ENCODE measurements at regions not wholly inside any gene's neighbourhood (a gene's known extent, or its start where the extent isn't known, plus 50 kb on each side); places are given as distances from the start of the nearest gene placed in this dataset.

GRCh38 chr5:124370601-124371000, 375.8 kb downstream of the ZNF608 start:
- Histone ChIP-seq H3K4me1 (no peaks in the 10 kb centered on the region), H3K27me3 (ENCODE audit: low read depth) (no peaks in the 10 kb centered on the region), H3K9me3 (no peaks in the 10 kb centered on the region), H3K36me3 (no peaks in the 10 kb centered on the region), H3K4me3 (no peak overlapping the region), H3K27ac (no peak overlapping the region)
- DNase-seq = no peak
- ATAC-seq = no peak
- intact Hi-C loops (cut with DNase I) = no loop called here
- no peak for TF ChIP-seq CTCF (IDR thresholded peaks at IDR 0.05)

GRCh38 chr5:124365361-124365801, 381.1 kb downstream of the ZNF608 start:
- Histone ChIP-seq H3K4me3 (no peak overlapping the region), H3K27ac (no peak overlapping the region), H3K27me3 (ENCODE audit: low read depth) (no peaks in the 10 kb centered on the region), H3K9me3 (no peaks in the 10 kb centered on the region), H3K36me3 (no peaks in the 10 kb centered on the region), H3K4me1 (no peaks in the 10 kb centered on the region)
- ATAC-seq = no peak
- TF ChIP-seq CTCF (IDR thresholded peaks at IDR 0.05) = no peak
- intact Hi-C loops (cut with DNase I) = no loop called here
- DNase-seq = no peak

DNA sequence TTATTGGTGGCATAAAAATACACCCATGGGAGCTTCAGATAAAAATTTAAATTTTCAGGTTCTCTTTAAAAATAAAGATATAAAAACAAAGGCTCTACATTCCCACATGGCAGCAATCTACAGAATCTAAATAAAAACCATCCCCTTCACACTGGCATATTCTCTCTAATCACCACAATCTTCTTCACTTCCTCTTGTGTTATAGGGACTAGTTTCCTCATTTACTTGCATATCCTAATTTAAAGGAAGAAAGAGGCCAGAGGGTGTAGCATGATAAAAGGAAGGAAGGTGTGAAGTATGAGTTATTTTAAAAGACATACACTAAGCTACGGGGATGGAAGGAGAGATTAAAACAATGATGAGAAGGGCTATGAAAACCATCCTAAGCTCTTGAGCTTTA, 390.5 kb downstream of the ZNF608 start:
- no peaks in the 10 kb centered on the region for H3K36me3 ChIP-seq
- H3K4me1 ChIP-seq = no peaks in the 10 kb centered on the region
- H3K27me3 ChIP-seq (ENCODE audit: low read depth) = no peaks in the 10 kb centered on the region
- ATAC-seq (no peak), DNase-seq (no peak)
- intact Hi-C loops (cut with DNase I) = no loop called here
- TF ChIP-seq CTCF (IDR thresholded peaks at IDR 0.05) = no peak
- H3K4me3 ChIP-seq = no peak overlapping the region
- no peaks in the 10 kb centered on the region for H3K9me3 ChIP-seq
- H3K27ac ChIP-seq = no peak overlapping the region

- no peak for TF ChIP-seq CTCF (IDR thresholded peaks at IDR 0.05)
- H3K27me3 ChIP-seq (ENCODE audit: low read depth) = no peaks in the 10 kb centered on the region
- no peak overlapping the region for H3K27ac ChIP-seq
- DNase-seq = no peak
- no peaks in the 10 kb centered on the region for H3K9me3 ChIP-seq
- no peaks in the 10 kb centered on the region for H3K36me3 ChIP-seq
- intact Hi-C loops (cut with DNase I) = no loop called here
- no peak overlapping the region for H3K4me3 ChIP-seq
- no peak for ATAC-seq
- no peaks in the 10 kb centered on the region for H3K4me1 ChIP-seq
These were observed 393.4 kb downstream of the ZNF608 start for GRCh38 chr5:124353016-124353415.

- no peak overlapping the region for H3K27ac ChIP-seq
- TF ChIP-seq CTCF (IDR thresholded peaks at IDR 0.05) = no peak
- no peak overlapping the region for H3K4me3 ChIP-seq
- no peaks in the 10 kb centered on the region for H3K27me3 ChIP-seq (ENCODE audit: low read depth)
- ATAC-seq (no peak), DNase-seq (no peak)
- no peaks in the 10 kb centered on the region for H3K4me1 ChIP-seq
- H3K36me3 ChIP-seq = no peaks in the 10 kb centered on the region
- H3K9me3 ChIP-seq = no peaks in the 10 kb centered on the region
- intact Hi-C loops (cut with DNase I) = no loop called here
These were observed 394.1 kb downstream of the ZNF608 start for GRCh38 chr5:124352312-124352711.

DNA sequence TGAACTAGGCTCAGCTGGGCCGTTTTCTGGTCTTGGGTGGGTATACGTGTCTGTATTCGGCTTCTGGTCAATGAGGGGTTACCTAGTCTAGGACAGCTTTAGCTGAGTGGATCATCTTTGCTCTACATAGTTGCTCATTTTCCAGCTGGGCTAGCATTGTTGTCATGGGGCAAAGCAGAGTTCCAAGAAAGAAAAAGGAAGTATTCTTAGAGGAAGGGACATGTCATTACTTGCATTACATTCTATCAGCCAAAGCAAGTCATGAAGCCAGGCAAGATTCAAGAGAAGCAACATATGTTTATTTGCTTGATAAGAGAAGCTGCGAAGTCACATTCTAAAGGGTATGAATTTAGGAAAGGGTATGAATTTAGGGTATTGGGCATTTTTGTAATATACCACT, 396.5 kb downstream of the ZNF608 start:
- H3K27ac ChIP-seq = no peak overlapping the region
- H3K9me3 ChIP-seq = no peaks in the 10 kb centered on the region
- no peak overlapping the region for H3K4me3 ChIP-seq
- no peaks in the 10 kb centered on the region for H3K4me1 ChIP-seq
- intact Hi-C loops (cut with DNase I) = no loop called here
- no peaks in the 10 kb centered on the region for H3K36me3 ChIP-seq
- ATAC-seq (no peak), DNase-seq (no peak)
- no peaks in the 10 kb centered on the region for H3K27me3 ChIP-seq (ENCODE audit: low read depth)
- TF ChIP-seq CTCF (IDR thresholded peaks at IDR 0.05) = no peak
